ENCODE measurements at regions not wholly inside any gene's neighbourhood (a gene's known extent, or its start where the extent isn't known, plus 50 kb on each side); places are given as distances from the start of the nearest gene placed in this dataset.

DNA sequence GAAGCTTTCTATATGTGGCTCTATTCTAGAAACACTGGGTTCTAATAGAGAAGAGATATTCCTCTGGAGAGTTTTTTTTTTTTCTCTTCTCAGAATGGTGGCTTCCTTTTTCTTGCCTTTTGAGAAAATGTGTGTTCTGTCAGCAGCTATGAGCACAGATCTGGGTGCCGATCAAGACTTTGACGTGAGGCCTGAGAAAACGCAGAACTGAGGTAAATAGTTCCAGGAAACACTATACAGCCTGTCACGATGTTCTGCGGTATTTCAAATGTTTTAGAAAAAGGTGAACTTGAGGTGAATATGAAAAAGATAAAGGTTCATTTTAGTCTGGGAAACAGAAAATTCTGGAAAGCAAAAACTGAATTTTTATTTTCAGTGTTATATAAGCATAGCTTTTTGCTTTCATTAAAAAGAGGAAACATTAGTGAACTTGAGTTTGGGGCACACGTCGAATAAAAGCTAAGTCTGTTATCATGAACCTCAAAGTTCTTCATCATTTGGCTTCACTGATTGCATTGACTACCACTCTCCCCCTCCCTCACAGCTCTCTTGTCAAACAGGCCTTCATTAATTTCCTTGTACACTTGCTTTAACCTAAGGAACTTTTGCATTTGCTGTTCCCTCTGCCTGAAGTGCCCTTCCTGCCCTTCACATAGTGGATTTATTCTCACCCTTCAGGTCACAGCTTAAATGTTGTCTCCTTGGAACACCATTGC is 265.1 kb downstream of the NFKBIZ start:
- peak; percentile 31 for DNase-seq (ENCODE audit: low spot score)

DNA sequence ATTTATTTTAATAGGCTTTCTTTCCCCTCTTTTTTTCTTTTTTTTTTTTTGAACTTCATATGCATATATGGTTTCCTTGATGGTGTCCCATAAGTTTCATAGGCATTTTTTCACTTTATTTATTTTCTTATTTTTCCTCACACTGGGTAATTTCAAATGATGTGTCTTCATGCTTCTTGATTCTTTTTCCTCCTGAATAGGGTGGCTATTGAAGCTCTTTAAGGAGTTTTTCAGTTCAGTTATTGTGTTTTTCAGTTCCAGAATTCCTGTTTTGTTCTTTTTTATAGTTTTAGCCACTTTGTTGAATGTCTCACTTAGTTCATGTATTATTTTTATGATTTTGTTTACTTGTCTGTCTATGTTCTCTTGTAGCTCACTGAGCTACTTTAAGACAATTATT is 273.2 kb downstream of the NFKBIZ start:
- no peak for DNase-seq (ENCODE audit: low spot score)

GRCh38 chr3:102123590-102124190 is 274.4 kb downstream of the NFKBIZ start:
- no peak for DNase-seq (ENCODE audit: low spot score)

GRCh38 chr3:102124282-102124681 is 275.0 kb downstream of the NFKBIZ start:
- DNase-seq (ENCODE audit: low spot score), result no peak

- no peak for DNase-seq (ENCODE audit: low spot score)
Measured at GRCh38 chr3:102124704-102125103, 275.4 kb downstream of the NFKBIZ start.

GRCh38 chr3:102125197-102125993 is 276.1 kb downstream of the NFKBIZ start:
- DNase-seq (ENCODE audit: low spot score), result no peak

DNA sequence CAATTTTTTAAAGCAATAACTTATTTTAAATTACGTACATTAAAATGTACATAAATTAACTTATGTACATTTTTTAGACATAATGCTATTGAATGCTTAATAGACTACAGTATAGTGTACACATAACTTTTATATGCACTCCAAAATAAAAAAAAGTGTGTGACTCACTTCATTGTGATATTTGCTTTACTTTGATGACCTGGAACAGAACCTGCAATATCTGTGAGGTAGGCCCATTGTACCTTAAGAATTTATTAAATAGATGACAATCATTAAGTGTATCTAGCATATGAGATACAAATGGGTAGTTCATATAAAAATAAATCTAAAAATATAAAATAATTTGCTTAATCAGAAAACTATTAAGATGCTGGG is 276.7 kb downstream of the NFKBIZ start:
- no peak for DNase-seq (ENCODE audit: low spot score)

DNA sequence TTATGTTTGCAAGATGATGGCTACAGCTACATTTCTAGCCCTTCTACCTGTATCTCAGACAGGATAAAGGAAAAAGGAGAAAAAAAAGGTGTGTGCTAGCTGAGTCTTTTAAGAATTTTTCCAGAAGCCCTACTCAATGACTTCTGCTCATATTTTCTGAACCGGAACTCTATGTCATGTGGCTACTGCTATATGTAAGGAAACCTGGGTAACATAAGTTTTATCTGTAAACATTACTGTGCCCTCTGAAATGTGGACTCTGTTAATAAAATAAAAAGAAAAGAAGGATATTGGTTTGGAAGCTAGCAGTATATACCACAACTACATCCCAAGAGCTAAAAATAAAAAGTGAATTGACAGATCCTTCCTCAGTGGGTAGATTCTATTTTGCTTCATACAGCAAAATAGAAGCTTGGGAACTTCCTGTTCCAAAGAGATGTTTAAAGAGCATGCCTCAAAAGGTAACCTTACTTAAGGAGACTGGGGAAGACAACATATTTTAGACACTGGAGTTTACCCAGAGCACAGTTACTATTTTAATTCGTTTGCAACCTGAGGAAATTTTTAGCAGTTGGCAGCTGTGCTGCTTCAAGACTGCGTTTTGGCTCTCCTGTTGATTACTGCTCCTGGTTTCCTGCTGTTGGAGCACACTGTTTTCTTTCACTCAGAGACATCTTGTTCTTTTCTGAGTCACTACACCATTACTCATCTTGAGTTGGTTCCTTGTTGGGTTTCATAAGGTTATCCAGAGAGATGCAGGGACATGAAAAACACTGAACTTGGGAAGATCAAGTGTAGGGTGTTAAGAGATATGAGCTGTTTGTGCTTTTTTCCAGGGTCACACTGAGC is 280.7 kb downstream of the NFKBIZ start:
- peak; percentile 11 for DNase-seq (ENCODE audit: low spot score)

DNA sequence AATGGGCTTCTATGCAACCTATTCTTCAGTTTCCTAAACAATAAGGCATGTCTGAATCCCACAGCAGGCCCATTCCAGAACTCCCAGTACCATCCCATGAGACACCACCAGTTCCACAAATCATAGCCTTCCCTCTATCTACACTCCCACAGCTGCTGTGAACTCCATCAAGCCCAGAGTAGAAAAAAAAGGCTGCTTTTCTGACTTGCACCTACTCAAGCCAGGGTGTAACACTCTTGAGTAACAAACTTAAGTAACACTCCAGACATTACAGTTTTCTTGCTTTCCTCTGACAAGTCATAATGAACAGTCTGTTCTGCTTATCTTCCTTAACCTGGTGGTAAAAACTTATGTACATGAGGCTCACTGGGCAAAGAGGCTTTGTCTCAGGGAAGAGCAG is 283.1 kb downstream of the NFKBIZ start:
- DNase-seq (ENCODE audit: low spot score), result no peak

GRCh38 chr3:102133376-102133775 is 284.1 kb downstream of the NFKBIZ start:
- DNase-seq (ENCODE audit: low spot score), result peak; percentile 11

DNA sequence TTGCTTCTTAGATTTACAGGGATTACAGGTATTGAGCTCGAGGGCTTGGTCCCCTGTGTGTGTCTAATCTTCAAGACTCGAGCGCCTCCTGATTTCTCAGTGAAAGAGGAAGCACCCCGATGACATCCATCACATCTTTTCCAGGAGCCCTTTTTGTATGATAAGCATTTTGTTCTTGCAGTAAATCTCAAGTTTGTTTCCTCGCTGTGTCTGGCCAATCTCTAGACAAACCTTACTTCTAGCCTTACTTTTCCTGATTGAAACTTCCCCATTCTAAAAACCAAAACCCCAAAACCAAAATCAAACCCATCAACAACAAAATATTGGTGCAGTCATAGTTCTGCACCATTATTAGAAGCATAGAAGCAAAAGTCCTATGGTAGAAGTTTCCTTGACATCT is 286.0 kb downstream of the NFKBIZ start:
- DNase-seq (ENCODE audit: low spot score), result no peak

GRCh38 chr3:102136183-102136582 is 286.9 kb downstream of the NFKBIZ start:
- DNase-seq (ENCODE audit: low spot score), result no peak

- no peak for DNase-seq (ENCODE audit: low spot score)
Measured at GRCh38 chr3:102140116-102140515, 290.8 kb downstream of the NFKBIZ start.

GRCh38 chr3:102141096-102141927 is 292.0 kb downstream of the NFKBIZ start:
- DNase-seq (ENCODE audit: low spot score), result no peak

- no peak for DNase-seq (ENCODE audit: low spot score)
Measured at GRCh38 chr3:102141928-102142239, 292.6 kb downstream of the NFKBIZ start.

DNA sequence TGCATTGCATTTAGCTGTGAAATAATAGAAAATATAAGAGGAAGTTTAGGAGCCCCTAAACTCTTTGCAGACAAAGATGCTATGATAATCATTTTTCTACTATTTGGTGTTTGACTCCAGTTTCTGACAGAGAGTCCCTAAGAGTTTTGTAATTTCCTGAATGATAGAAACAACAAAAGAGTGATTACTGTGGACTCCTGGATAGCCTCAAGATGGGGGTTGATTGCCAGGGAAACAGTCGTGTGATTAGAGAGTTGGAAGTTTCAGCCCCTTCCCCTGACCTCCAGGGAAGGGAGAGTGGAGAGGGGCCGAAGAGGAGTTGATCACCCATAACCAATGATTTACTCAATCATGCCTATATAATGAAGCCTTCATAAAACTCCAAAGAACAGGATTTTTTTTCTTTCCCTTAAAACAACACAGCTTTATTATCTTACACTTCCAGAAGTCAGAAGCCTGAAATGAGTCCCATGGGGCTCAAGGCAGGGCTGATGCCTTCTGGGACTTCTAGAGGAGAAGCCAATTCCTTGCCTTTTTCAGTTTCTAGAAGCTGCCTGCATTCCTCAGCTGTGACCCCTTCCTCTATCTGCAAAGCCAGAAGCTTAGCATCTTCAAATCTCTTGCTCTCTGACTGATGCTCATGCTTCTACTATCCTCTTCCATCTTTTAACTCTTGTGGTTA is 292.3 kb upstream of the ZPLD1 start:
- no peak for DNase-seq (ENCODE audit: low spot score)

DNA sequence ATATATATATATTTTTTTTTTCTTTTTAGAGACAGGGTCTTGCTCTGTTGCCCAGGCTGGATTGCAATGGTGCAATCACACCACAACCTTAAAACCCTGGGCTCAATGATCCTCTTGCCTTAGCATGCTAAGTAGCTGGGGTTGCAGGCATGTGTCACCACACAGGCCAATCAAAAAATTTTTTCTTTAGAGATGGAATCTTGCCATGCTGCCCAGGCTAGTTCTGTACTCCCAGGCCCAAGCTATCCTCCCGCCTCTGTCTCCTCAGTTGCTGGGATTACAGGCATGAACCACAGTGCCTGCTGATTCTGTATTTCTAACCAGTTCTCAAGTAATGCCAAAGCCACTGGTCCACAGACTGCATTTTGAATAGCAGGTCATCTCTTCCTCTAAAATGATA is 291.3 kb upstream of the ZPLD1 start:
- DNase-seq (ENCODE audit: low spot score), result no peak

- DNase-seq (ENCODE audit: low spot score), result no peak
Measured at GRCh38 chr3:102144063-102144462, 290.8 kb upstream of the ZPLD1 start.

DNA sequence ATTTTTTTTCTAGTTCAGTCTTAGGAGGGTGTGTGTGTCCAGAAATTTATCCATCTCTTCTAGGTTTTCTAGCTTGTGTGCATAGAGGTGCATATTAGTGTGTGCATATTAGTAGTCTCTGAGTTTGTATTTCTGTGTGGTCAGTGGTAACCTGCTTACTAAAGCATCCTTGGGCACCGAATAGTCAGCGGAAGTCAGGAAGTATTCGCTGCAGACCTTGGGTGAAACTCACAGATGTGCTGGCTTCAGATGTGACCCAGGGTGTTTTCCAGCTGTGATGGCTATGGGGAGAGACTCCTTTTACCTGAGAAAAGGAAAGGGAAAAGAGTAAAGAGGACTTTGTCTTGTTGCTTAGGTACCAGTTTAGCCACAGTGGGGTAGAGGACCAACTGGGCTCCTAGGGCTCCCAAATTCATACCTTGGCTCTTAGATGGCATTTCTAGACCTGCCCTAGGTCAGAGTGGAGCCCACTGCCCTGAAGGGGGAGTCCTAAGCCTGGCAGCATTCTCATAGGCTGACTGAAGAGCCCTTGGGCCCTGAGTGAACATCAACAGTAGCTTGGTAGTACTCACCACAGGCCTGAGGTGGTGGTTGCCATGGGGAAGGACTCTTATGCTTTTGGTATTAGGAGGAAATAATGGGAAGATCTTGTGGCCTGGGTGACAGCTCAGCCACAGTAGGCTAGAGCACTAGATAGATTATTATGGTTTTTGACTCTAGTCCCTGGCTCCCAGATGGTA is 286.0 kb upstream of the ZPLD1 start:
- DNase-seq (ENCODE audit: low spot score), result no peak

DNA sequence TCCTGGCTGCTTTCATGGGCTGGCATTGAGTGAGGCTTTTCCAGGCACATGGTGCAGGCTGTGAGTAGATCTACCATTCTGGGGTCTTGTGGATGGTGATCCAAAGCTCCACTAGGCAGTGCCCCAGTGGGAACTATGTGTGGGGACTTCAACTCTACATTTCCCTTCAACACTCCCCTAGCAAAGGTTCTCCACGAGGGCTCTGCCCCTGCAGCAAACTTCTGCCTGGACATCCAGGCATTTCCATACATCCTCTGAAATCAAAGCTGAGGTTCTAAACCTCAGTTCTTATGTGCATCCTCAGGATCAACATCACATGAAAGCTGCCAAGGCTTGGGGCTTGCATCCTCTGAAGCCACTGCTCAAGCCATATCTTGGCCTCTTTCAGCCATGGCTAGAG is 282.9 kb upstream of the ZPLD1 start:
- no peak for DNase-seq (ENCODE audit: low spot score)
